HS-27A (cell line): ENCODE measurements at regions not wholly inside any gene's neighbourhood (a gene's known extent, or its start where the extent isn't known, plus 50 kb on each side); places are given as distances from the start of the nearest gene placed in this dataset.

Experiments used
- DNase-seq: peaks from one replicate; pipeline ENCODE4 v3.0.0-alpha.2; 2012; ENCODE audit warnings: low read depth, missing footprints

DNA sequence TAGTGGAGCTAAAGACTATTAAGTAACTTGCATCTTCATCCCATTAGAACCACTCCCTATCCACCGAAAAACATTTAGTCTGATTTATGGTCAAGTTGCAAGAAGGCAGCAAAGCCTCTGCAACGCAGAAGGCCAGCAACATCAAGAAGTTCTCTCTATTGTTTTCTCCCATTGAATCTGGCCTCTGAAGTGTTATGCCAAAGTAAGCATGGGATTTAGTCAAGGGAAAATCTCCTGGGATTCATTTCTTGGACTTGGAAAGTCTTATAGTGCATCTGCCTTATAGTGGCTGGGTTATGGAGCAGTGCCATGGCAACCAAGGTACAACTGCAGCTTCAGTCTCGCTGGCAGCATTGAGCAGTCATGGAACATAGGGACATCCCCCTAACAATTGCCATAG lies 87.7 kb upstream of the KRR1 start:
- no peak for DNase-seq

DNA sequence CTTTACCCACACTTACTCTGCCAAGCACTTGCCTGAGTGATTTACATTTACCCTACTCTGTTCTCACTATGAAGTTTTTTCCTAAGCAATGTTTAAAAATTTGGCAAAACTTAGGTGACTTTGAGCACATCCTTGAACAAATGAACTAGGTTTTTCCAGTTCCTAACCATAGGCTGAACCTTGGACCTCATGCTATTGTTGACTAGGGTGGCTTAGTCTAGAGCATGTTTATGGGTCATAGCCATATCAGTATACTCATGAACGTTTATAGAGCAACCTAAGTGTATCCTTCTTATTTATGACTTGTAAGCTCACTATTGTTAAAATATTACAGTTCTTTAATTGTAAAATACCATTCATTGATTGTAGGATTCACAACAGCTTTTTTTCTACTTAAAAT lies 85.0 kb upstream of the KRR1 start:
- no peak for DNase-seq

DNA sequence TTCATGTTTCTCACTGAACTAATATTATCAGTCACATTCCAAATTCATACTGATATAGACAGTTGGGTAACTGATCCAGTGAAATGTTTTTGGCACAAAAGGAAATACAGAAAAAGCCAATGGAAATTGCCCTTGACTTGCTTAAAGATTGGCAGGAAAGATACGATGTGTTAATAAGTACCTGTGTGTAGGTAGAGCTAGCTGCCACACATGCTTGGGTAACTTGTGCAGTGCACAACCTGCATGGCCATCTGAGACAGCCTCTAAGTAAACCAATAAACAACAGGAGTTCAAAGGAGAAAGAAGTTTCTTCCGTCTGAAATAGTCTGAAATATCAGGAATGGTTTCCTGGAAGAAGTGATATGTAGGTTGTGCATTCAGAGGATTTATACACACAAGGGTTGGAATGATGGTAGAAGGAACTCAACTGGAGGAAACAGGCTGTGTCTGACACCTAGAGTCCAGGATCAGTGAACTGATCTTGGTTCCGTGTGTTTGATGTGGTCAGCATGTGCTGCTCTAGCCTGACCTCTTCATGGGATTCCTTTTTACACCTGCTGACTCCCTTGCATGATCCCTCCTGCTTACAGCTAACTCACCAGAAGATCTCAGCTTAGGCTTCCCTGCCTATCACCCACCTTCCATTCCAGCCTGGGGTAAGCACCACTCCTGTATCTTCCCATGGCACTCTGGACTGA lies 81.4 kb upstream of the KRR1 start:
- no peak for DNase-seq

DNA sequence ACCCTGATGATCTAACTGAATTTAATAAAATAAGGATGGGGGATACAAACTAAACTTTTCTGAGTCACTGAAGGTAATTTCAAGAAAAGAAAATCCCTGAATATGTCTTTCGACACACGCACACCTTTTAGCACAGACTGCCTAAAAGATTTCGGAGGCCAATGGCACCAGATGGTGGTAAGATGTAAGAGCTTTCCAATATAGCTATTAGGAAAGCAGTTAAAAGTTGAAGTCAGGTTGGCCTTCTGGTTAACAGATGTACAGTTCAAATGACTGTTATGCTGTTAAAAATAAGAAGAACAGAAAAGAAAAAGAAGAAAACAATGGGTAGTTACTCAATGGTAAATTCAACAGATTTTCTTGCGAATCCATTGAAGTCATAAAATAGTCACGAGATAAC lies 80.7 kb upstream of the KRR1 start:
- DNase-seq = no peak

DNA sequence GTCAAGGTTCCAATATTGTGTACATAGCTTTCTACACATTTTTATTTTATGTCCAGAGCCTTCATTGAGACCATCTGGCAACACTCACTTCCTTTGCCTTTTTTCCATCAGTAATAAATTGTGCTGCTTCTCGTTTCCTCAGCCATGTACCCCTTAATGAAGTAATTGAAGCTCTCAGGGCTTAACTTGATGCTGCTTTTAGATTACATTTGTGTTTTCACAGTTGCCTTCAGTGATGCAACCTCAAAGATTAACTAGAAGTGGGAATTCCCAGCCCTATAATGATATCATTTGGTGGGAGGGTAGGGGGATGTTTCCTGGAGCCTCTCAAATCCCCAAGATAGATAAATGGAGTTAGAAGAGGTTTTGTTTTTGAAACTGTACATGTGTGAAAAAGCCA lies 80.2 kb upstream of the KRR1 start:
- DNase-seq = no peak

DNA sequence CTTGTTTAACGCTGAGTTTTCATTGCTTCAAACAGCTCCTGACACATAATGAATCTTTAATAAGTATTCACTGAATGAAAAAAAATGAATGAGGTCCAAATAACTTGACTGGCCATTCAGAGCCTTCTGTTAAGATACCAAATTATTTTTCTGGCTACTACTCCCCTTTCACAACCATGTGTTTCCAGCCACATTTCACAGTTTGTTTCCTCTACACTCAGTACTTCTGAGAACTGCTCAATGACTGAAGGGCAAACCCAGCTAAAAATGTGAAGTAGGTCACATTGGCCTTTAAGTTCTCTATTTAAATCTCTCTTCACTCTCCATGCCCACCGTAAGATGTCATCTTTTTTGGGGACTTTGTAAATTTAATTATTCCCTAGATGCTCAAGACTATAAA lies 78.4 kb upstream of the KRR1 start:
- no peak for DNase-seq

DNA sequence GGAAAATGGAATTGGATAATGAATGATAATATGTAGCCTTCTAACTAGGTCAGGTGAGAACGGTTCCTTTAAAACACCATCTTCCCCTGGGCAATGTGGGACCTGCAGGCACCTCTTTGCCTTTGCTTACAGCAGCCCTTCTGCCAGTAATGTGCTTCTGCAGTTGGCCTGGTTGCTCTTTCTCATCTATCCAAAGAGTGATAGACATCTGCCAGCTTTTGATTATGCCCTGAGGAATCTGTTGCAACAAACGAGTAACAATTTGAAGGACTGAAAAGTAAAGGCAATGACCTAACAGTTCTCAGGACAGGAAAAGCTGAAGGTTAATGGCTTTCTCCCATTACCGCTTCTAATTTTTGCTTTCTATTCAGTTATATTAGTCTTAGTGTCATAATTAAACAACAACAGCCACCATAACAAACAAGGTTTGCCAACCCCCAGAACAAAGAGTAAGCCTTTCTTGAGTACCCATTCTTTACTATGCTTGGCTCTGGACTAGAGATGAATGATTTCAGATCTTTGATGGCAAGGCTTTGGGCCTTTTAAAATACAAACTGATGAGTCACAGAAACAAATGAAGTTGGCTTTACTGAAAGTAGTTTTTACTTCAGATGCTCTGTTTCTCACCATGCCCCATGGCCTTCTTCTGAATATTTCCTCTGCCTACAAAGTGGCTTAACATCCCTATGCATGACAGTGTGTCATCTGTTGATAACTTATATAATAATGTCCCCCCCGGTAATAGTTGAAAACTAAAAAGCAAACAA lies 76.1 kb upstream of the KRR1 start:
- no peak for DNase-seq

DNA sequence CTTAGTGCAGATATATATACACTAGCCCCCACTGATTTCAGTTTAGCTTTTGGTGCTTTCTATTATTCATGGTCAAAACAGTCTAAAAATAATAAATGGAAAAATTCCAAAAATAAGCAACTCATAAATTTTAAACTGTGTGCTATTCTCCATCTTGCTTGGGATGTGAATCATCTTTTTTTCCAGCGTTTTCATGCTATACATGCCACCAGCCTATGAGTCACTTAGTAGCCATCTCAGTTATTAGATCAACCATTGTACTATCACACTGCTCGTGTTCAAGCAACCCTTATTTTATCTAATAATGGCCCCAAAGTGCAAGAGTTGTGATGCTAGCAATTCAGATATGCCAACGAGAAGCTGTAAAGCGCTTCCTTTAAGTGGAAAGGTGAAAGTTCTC lies 73.9 kb upstream of the KRR1 start:
- peak; percentile 79 for DNase-seq

DNA sequence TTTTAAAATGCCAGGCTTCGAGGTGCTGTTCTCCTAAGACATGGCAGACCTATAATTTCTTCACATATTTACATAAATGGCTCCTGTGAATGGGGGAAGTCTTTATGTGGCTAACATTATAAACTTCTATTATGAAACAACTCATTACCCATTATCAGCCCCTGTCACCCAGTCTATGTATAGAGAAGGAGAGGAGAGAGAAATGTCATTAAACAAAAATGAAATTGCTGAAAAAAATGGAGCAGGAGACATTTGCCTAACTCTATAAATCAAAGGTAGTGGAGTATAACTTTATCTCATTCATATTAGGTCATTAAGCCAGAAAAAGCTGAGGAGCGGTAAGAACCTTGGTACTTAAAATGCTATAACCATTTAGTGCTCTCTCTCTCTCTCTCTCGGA lies 71.9 kb upstream of the KRR1 start:
- no peak for DNase-seq

DNA sequence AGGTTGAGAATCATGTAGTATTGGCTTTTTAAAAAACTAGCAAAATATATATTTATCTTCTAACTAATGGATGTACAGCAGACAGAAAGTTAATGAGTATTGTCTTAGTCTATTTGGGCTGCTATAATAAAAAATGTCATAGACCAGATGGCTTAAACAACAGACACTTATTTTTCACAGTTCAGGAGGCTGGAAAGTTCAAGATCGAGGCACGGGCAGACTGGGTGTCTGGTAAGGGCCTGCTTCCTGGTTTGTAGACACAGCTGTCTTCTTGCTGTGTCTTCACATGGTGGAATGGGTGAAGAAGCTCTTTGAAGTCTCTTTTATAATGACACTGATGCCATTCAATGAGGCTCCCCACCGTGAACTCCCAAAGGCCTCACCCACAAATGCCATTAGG lies 70.1 kb upstream of the KRR1 start:
- no peak for DNase-seq

DNA sequence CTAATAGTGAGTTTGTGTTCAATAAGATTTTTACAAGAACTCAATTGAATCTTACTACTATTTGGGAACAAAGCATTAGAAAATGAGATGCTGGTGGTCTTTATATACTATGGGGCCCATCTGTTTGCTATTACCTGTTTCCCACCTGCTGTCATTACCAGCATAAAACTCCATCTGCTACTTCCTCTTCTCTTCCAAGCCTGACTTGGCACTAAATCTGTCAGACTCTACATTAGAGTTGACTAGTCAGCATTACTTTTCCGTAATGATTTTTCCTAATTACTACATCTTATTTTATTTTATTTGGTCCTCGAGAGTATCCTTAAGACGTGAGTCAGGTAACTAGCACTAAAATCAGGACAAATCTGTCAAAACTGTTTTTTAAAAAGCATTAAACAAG lies 68.1 kb upstream of the KRR1 start:
- DNase-seq = no peak

DNA sequence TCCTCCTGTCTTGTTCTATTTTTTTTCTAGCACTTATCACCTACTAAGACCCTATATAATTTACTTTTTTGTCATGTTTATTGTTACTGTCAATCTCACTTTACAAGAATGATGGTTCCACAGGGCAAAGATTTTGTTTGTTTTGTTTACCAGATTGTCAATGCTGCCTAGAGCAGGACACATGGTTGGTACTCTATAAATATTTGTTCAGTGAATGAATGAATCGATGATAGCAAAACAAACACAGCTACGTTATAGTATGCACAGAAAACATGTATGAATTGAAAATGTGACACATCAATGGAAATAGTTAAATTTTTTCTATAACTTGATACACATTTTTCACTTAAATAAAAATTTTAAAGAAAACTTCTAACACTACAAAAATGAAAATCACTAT lies 67.1 kb upstream of the KRR1 start:
- no peak for DNase-seq

DNA sequence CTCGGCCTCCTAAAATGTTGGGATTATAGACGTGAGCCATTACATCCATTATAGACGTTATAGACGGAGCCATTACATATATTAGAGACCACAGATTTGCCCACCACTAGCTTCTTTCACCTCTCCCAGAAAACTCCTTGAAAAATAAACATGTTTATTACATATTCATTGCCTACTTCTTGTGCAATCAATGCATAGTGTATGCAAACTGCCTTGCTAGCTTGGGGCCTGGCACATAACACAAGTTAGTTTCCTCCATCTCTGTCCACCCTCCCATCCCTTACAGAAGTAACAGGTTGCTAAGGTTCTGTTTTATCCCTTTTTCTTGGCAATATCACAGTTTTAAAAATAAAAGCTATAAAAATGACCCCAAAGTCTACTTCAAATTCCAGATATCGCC lies 66.4 kb upstream of the KRR1 start:
- no peak for DNase-seq

DNA sequence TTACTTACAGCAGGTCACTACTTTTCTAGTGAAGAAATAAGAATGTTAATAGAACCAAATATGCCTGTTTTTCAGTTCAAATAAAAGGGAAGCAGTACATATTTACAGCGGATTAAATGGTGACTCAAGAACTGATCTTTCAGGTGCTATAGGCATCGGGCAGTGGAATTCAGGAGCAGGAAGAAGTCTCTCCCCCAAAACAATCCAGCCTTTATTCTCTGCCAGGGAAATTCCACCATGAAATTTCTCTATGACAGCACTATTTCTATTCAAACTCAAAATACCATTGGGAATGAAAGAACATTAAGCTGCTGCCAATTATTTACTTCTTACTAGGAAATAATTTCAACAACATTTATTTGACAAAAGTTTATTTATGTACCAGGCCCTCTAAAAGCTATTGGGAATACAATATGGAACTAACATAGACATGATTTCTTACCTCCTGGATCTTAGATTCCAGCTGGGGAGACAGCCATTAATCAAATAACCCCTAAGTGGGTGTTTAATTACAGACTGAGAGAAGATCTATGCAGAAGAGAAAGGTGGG lies 60.3 kb upstream of the KRR1 start:
- no peak for DNase-seq

DNA sequence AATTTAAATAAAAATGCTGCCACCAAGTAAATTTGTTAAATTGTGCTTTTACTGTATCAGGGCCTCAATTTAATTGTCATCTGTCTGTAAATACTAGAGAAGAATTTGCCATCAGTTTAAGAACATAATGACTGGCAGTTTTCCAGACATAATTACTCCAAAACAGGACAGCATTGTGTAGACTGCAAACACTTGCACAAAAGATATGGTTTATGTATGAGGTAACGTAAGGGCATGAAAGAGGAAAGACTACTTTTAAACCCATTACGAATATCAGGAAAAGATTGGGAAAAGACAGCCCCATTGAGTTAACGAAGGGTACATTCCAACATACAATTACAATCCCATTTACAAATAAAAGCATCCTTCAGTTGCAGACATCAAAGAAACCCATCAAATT lies 59.8 kb upstream of the KRR1 start:
- DNase-seq = no peak

DNA sequence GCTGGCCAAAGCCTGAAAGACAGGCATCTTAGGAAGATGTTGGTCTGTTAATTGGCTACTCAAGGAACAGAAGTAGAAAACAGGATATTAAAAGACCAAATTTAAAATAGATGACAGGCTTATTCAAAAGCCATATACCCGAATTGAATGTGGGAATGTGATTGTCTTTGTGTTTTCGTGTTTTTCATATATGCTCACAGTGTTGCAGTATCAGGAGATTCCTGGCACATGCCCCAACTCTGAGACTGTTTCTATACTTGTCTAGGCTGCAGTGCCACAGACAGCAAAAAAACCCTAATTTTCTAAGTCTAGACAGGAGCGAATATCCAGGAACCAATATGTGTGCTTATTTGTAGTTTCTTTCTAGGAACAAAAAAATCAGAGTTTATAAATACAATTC lies 57.4 kb upstream of the KRR1 start:
- no peak for DNase-seq

DNA sequence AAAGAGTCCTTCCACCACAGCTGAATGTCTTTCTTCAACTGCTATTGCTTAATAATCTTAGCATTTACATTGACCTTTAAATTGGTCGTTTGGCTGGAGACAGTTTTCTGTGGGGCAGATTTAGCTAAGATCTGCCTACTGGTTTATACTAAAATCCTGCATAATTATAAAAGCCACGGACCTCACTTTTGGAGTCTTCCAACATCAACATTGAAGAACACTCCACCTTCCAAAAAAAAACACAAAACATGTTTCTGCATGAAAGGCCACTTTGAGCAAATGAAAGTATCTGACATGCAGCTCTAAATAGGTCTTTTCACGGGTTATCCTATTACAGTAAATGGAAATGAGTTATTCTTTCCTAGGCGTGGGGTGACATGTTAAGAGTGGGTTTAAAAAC lies 57.0 kb upstream of the KRR1 start:
- DNase-seq = no peak

DNA sequence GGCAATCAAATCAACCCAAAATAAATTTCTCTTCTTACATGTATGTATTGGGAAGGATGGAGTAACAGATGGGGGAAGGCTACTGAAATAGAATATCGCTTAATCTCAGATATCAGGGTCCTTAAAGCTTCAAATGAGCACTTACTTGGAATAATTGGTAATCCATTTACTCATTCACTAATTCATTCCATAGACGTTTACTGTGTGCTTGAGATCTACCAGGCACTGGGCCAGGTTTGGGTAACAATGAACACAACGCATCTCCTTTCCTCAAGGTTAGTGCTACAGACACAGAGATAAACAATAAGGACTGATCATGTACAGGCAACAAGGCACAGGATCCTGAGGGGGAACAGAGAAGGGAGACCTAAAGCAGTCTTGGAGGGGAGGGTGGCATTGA lies 54.4 kb upstream of the KRR1 start:
- DNase-seq = no peak

DNA sequence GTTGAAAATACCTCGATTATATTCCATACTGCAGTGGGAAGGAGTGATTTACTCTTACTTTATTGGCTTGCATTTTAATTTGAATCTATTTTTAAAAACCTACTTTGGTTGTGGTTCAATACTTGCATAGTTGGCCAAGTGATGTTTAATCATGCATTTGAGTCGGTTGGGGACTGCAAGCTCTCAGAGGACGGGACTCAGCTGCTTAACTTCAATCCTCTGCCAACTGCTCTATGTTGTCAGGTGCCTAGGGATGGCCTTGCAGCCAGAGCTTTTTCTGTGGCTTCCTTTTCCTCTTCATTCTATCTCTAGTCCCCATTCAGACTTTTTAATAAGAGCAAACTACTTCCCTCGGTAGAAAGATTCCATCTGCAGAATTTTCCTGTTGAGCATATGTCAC lies 53.4 kb upstream of the KRR1 start:
- no peak for DNase-seq

DNA sequence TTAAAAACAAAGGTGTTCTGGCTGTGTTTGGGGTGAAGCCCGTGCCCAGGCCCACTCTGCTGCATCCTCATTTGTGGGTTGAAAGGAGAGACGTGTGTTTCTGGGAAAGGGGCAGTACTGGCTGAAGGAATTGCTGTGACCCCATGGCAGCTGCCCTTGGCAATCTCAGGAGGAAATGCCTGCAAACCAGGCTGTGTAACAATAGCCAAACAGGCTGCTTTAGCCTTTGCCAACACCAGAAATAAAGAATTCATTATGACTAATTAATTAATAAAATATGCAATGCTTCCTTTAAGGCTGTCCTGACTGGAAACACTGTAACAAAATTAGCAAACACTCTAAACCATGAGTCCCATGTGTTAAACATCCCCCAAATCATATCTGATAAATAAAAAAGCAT lies 53.0 kb upstream of the KRR1 start:
- DNase-seq = no peak

DNA sequence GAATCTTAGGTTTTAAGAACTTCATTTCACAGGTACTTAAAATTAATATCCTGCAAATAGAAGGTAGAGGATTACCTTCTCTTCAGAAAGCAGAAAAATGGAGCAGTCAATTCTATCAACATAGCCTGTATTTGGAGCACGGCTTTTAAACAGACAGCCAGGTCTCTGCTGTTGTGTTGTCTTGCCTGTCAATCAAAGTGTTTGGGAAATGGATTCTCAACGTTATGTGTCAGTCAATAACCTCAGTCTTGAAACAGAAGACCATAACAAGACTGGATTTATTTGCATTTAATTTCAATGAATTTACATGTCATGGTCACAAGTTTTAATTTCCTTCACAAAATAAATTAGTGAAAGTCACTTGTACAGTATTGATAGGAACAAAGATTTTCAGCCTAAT lies 51.9 kb upstream of the KRR1 start:
- no peak for DNase-seq

DNA sequence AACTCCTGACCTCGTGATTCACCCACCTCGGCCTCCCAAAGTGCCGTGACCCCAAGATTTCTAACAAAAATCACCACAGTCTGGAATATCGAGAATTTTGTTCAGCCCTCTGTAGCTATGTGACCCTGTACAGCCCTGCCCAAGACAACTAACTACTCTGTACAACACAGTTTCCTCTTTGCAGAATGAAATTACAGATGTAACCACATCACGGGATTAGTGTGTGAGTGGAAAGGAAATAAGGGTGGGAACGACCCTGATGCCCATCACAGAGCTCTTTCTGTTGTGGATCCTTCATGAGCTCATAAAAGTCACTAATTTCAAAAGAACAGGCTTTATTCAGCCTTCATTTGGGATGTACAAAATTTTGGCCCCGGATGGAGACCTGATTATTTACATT lies 50.5 kb upstream of the KRR1 start:
- DNase-seq = no peak
